ENCODE measurements at regions not wholly inside any gene's neighbourhood (a gene's known extent, or its start where the extent isn't known, plus 50 kb on each side); places are given as distances from the start of the nearest gene placed in this dataset.

- Mint-ChIP-seq H3K27ac (no peak overlapping the region), H3K4me1 (no peaks in the 10 kb centered on the region), H3K36me3 (no peaks in the 10 kb centered on the region), H3K27me3 (ENCODE audit: low read depth) (no peaks in the 10 kb centered on the region), H3K9me3 (no peaks in the 10 kb centered on the region), H3K4me3 (no peak overlapping the region)
- no peak for DNase-seq (ENCODE audit: low spot score)
- POLR2A ChIA-PET = no interaction called here
- no peak for TF ChIP-seq ESRRA (CRISPR knock-in tag; IDR thresholded peaks at IDR 0.05; ENCODE audit: borderline replicate concordance)
- TF ChIP-seq JUN (CRISPR knock-in tag; IDR thresholded peaks at IDR 0.05) = no peak
- ATAC-seq = no peak
- CTCF ChIA-PET = no interaction called here
Measured at GRCh38 chr13:90723381-90723780, 624.1 kb upstream of the MIR17HG start.

- no peak overlapping the region for H3K27ac Mint-ChIP-seq
- TF ChIP-seq AR (CRISPR knock-in tag; IDR thresholded peaks at IDR 0.05) (no peak), ZBTB43 (CRISPR knock-in tag; IDR thresholded peaks at IDR 0.05) (no peak), ZNF532 (CRISPR knock-in tag; IDR thresholded peaks at IDR 0.05; ENCODE audit: borderline replicate concordance) (no peak), RELA (CRISPR knock-in tag; IDR thresholded peaks at IDR 0.05; ENCODE audit: borderline replicate concordance) (no peak), ZNF121 (CRISPR knock-in tag; IDR thresholded peaks at IDR 0.05) (no peak), HMGA2 (CRISPR knock-in tag; IDR thresholded peaks at IDR 0.05) (no peak), MYBL2 (CRISPR knock-in tag; IDR thresholded peaks at IDR 0.05) (no peak), PRRX2 (CRISPR knock-in tag; IDR thresholded peaks at IDR 0.05) (no peak), KAT7 (CRISPR knock-in tag; IDR thresholded peaks at IDR 0.05; ENCODE audit: borderline replicate concordance) (no peak), NR1H2 (CRISPR knock-in tag; IDR thresholded peaks at IDR 0.05) (no peak), NFYB (CRISPR knock-in tag; conservative IDR thresholded peaks at IDR 0.05; ENCODE audit: low read depth) (no peak), GABPB1 (CRISPR knock-in tag; IDR thresholded peaks at IDR 0.05) (no peak), FOXK1 (CRISPR knock-in tag; IDR thresholded peaks at IDR 0.05) (no peak), CTCF (IDR thresholded peaks at IDR 0.05) (no peak), TCF7 (CRISPR knock-in tag; IDR thresholded peaks at IDR 0.05; ENCODE audit: low read depth) (no peak), ZNF396 (CRISPR knock-in tag; IDR thresholded peaks at IDR 0.05; ENCODE audit: borderline replicate concordance) (no peak)
- H3K27me3 Mint-ChIP-seq (ENCODE audit: low read depth) = no peaks in the 10 kb centered on the region
- H3K4me1 Mint-ChIP-seq = no peaks in the 10 kb centered on the region
- CTCF ChIA-PET = no interaction called here
- POLR2A ChIA-PET = no interaction called here
- no peaks in the 10 kb centered on the region for H3K36me3 Mint-ChIP-seq
- H3K9me3 Mint-ChIP-seq = peaks cover 6% of the 10 kb centered on the region
- DNase-seq (ENCODE audit: low spot score) = no peak
- H3K4me3 Mint-ChIP-seq = no peak overlapping the region
- ATAC-seq = no peak
Measured at GRCh38 chr13:90726375-90726774, 621.1 kb upstream of the MIR17HG start.
